Calu3 (cell line): ENCODE measurements at regions not wholly inside any gene's neighbourhood (a gene's known extent, or its start where the extent isn't known, plus 50 kb on each side); places are given as distances from the start of the nearest gene placed in this dataset.

ENCODE experiments used
- BruUV-seq: library from RNA; stranded (reverse); fragments of 400-500 nt; replicated peaks from 2 replicates; lab custom pipeline; 2021; lab: Mats Ljungman, UMichigan
- CTCF ChIA-PET: fragments of 300-600 bp; sonication (Branson Sonifier 250); formaldehyde crosslinking; loops from one replicate; lab custom pipeline; 2022; ENCODE audit warnings: antibody characterized with exemption; lab: Charles Lee
- DNase-seq: peaks from one replicate; pipeline ENCODE4 v3.0.0; 2022
- H3K27ac Mint-ChIP-seq: one replicate; pipeline ENCODE4 v1.8.0; 2022; ENCODE audit warnings: mixed read lengths; ENCODE audit not compliant: unreplicated experiment
- H3K27me3 Mint-ChIP-seq: one replicate; pipeline ENCODE4 v1.8.0; 2022; ENCODE audit warnings: mixed read lengths; ENCODE audit not compliant: unreplicated experiment
- H3K36me3 Mint-ChIP-seq: one replicate; pipeline ENCODE4 v1.8.0; 2022; ENCODE audit warnings: mild to moderate bottlenecking, moderate library complexity, mixed read lengths; ENCODE audit not compliant: insufficient read depth, unreplicated experiment
- H3K4me1 Mint-ChIP-seq: one replicate; pipeline ENCODE4 v1.8.0; 2022; ENCODE audit warnings: mild to moderate bottlenecking, low read depth, mixed read lengths; ENCODE audit not compliant: unreplicated experiment
- H3K4me3 Mint-ChIP-seq: one replicate; pipeline ENCODE4 v1.8.0; 2022; ENCODE audit warnings: mild to moderate bottlenecking, low read depth, moderate library complexity, mixed read lengths; ENCODE audit not compliant: unreplicated experiment
- H3K9me3 Mint-ChIP-seq: one replicate; pipeline ENCODE4 v1.8.0; 2022; ENCODE audit warnings: low read depth, mixed read lengths; ENCODE audit not compliant: unreplicated experiment
- CTCF ChIP-seq: fragments of 200-600 bp; IDR thresholded peaks from one replicate; pipeline ENCODE4 v1.8.0; 2022; ENCODE audit warnings: antibody characterized with exemption; ENCODE audit not compliant: unreplicated experiment
- intact Hi-C: fragments of 100-400 bp; cut with micrococcal nuclease; formaldehyde crosslinking; loops from one replicate; pipeline ENCODE4 v1.10.0; 2022; ENCODE audit not compliant: unreplicated experiment

GRCh38 chr3:83849106-83849730 lies 1109.6 kb upstream of the CADM2 start:
- no peak overlapping the region for H3K4me3 Mint-ChIP-seq
- TF ChIP-seq CTCF = no peak
- CTCF ChIA-PET = no interaction called here
- no TSS peak for BruUV-seq
- no peak overlapping the region for H3K27ac Mint-ChIP-seq
- H3K36me3 Mint-ChIP-seq = no peaks in the 10 kb centered on the region
- peaks cover 8% of the 10 kb centered on the region for H3K4me1 Mint-ChIP-seq
- no peak for DNase-seq
- no peaks in the 10 kb centered on the region for H3K9me3 Mint-ChIP-seq
- H3K27me3 Mint-ChIP-seq = no peaks in the 10 kb centered on the region
- intact Hi-C loops = no loop called here

- Mint-ChIP-seq H3K27me3 (no peaks in the 10 kb centered on the region), H3K4me1 (no peaks in the 10 kb centered on the region), H3K9me3 (peaks cover 3% of the 10 kb centered on the region), H3K27ac (no peak overlapping the region), H3K36me3 (no peaks in the 10 kb centered on the region), H3K4me3 (no peak overlapping the region)
- no peak for DNase-seq
- no TSS peak for BruUV-seq
- CTCF ChIA-PET = no interaction called here
- TF ChIP-seq CTCF = no peak
- intact Hi-C loops = no loop called here
Measured at GRCh38 chr3:83863380-83863779, 1095.4 kb upstream of the CADM2 start.

- no peaks in the 10 kb centered on the region for H3K4me1 Mint-ChIP-seq
- H3K9me3 Mint-ChIP-seq = no peaks in the 10 kb centered on the region
- intact Hi-C loops = no loop called here
- H3K4me3 Mint-ChIP-seq = no peak overlapping the region
- H3K36me3 Mint-ChIP-seq = no peaks in the 10 kb centered on the region
- no peak for TF ChIP-seq CTCF
- H3K27ac Mint-ChIP-seq = no peak overlapping the region
- no TSS peak for BruUV-seq
- H3K27me3 Mint-ChIP-seq = no peaks in the 10 kb centered on the region
- no peak for DNase-seq
- CTCF ChIA-PET = no interaction called here
Measured at GRCh38 chr3:83868909-83869567, 1089.8 kb upstream of the CADM2 start.

GRCh38 chr3:83873550-83873949 lies 1085.2 kb upstream of the CADM2 start:
- CTCF ChIA-PET = no interaction called here
- H3K36me3 Mint-ChIP-seq = no peaks in the 10 kb centered on the region
- no TSS peak for BruUV-seq
- DNase-seq = no peak
- no peaks in the 10 kb centered on the region for H3K4me1 Mint-ChIP-seq
- intact Hi-C loops = no loop called here
- TF ChIP-seq CTCF = no peak
- peaks cover 2% of the 10 kb centered on the region for H3K9me3 Mint-ChIP-seq
- H3K27ac Mint-ChIP-seq = no peak overlapping the region
- no peaks in the 10 kb centered on the region for H3K27me3 Mint-ChIP-seq
- H3K4me3 Mint-ChIP-seq = no peak overlapping the region
